C4-2B (cell line): ENCODE measurements at regions not wholly inside any gene's neighbourhood (a gene's known extent, or its start where the extent isn't known, plus 50 kb on each side); places are given as distances from the start of the nearest gene placed in this dataset.

Experiments used
- CTCF ChIP-seq: fragments of 450-650 bp; conservative IDR thresholded peaks from 2 replicates; pipeline ENCODE4 v1.5.1; 2017; ENCODE audit warnings: mild to moderate bottlenecking
- ZFX ChIP-seq: fragments of 450-650 bp; IDR thresholded peaks from 2 replicates; pipeline ENCODE4 v1.6.1; 2017

GRCh38 chr5:135162661-135163265, 128.7 kb upstream of the PITX1 start:
- TF ChIP-seq CTCF (no peak), ZFX (no peak)
